ENCODE measurements at regions not wholly inside any gene's neighbourhood (a gene's known extent, or its start where the extent isn't known, plus 50 kb on each side); places are given as distances from the start of the nearest gene placed in this dataset.

DNA sequence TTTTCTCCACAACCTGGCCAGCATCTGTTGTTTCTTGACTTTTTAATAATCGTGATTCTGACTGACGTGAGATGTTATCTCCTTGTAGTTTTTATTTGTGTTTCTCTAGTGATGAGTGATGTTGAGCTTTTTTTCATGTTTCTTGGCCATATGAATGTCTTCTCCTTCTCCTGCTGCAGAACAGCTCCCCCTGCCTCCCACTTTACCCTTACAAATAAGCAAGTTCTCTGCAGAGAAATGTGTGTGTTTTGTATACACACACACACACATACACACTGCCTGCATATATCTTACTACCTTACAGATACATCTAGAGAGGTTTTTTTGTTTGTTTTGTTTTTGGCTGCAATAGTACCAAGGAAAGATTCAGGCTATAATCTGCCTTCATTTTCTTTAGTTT is 88.7 kb upstream of the PHF24 start:
- TF ChIP-seq, protein P1, sequence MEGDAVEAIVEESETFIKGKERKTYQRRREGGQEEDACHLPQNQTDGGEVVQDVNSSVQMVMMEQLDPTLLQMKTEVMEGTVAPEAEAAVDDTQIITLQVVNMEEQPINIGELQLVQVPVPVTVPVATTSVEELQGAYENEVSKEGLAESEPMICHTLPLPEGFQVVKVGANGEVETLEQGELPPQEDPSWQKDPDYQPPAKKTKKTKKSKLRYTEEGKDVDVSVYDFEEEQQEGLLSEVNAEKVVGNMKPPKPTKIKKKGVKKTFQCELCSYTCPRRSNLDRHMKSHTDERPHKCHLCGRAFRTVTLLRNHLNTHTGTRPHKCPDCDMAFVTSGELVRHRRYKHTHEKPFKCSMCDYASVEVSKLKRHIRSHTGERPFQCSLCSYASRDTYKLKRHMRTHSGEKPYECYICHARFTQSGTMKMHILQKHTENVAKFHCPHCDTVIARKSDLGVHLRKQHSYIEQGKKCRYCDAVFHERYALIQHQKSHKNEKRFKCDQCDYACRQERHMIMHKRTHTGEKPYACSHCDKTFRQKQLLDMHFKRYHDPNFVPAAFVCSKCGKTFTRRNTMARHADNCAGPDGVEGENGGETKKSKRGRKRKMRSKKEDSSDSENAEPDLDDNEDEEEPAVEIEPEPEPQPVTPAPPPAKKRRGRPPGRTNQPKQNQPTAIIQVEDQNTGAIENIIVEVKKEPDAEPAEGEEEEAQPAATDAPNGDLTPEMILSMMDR (IDR thresholded peaks at IDR 0.05) = peak in 1 of 6 experiments; percentile 12
- TF ChIP-seq POLR2AphosphoS5 (IDR thresholded peaks at IDR 0.05) (no peak), EP300 (IDR thresholded peaks at IDR 0.05) (no peak), POLR2A (IDR thresholded peaks at IDR 0.05) (no peak)

Measured in upper lobe of left lung (tissue), 4 donors.